ENCODE measurements at regions not wholly inside any gene's neighbourhood (a gene's known extent, or its start where the extent isn't known, plus 50 kb on each side); places are given as distances from the start of the nearest gene placed in this dataset.

GRCh38 chr13:31878955-31879354 lies 139.6 kb downstream of the RXFP2 start:
- no peak for DNase-seq (ENCODE audit: low read depth)
- H3K4me3 ChIP-seq (ENCODE audit: low read depth, low read length), result no peak overlapping the region
- TF ChIP-seq MAX (IDR thresholded peaks at IDR 0.05; ENCODE audit: low read depth, low read length), result no peak
- no peak for TF ChIP-seq POLR2A (IDR thresholded peaks at IDR 0.05; ENCODE audit: extremely low read depth, insufficient read length)
- TF ChIP-seq CTCF (IDR thresholded peaks at IDR 0.05; ENCODE audit: low read depth, low read length), result no peak
- no peak for TF ChIP-seq MYC (IDR thresholded peaks at IDR 0.05; ENCODE audit: low read depth, low read length)

GRCh38 chr13:31880851-31881494 lies 141.6 kb downstream of the RXFP2 start:
- DNase-seq (ENCODE audit: low read depth), result no peak
- TF ChIP-seq POLR2A (IDR thresholded peaks at IDR 0.05; ENCODE audit: extremely low read depth, insufficient read length) (no peak), MYC (IDR thresholded peaks at IDR 0.05; ENCODE audit: low read depth, low read length) (no peak)

GRCh38 chr13:31881495-31881882 lies 142.2 kb downstream of the RXFP2 start:
- TF ChIP-seq MYC (IDR thresholded peaks at IDR 0.05; ENCODE audit: low read depth, low read length) (no peak), POLR2A (IDR thresholded peaks at IDR 0.05; ENCODE audit: extremely low read depth, insufficient read length) (no peak), MAX (IDR thresholded peaks at IDR 0.05; ENCODE audit: low read depth, low read length) (no peak), CTCF (IDR thresholded peaks at IDR 0.05; ENCODE audit: low read depth, low read length) (no peak)
- DNase-seq (ENCODE audit: low read depth), result no peak
- H3K4me3 ChIP-seq (ENCODE audit: low read depth, low read length), result no peak overlapping the region

More at GRCh38 chr13:31880851-31881494, 141.6 kb downstream of the RXFP2 start:
- H3K4me3 ChIP-seq (ENCODE audit: low read depth, low read length), result no peak overlapping the region

GRCh38 chr13:31882794-31883193 lies 143.5 kb downstream of the RXFP2 start:
- no peak for DNase-seq (ENCODE audit: low read depth)

GRCh38 chr13:31884556-31884955 lies 145.2 kb downstream of the RXFP2 start:
- no peak overlapping the region for H3K4me3 ChIP-seq (ENCODE audit: low read depth, low read length)
- DNase-seq (ENCODE audit: low read depth), result no peak
- TF ChIP-seq POLR2A (IDR thresholded peaks at IDR 0.05; ENCODE audit: extremely low read depth, insufficient read length), result no peak
- TF ChIP-seq CTCF (IDR thresholded peaks at IDR 0.05; ENCODE audit: low read depth, low read length), result no peak
- TF ChIP-seq MYC (IDR thresholded peaks at IDR 0.05; ENCODE audit: low read depth, low read length), result no peak
- TF ChIP-seq MAX (IDR thresholded peaks at IDR 0.05; ENCODE audit: low read depth, low read length), result no peak

More at GRCh38 chr13:31882794-31883193, 143.5 kb downstream of the RXFP2 start:
- TF ChIP-seq POLR2A (IDR thresholded peaks at IDR 0.05; ENCODE audit: extremely low read depth, insufficient read length) (no peak), MYC (IDR thresholded peaks at IDR 0.05; ENCODE audit: low read depth, low read length) (no peak), CTCF (IDR thresholded peaks at IDR 0.05; ENCODE audit: low read depth, low read length) (no peak), MAX (IDR thresholded peaks at IDR 0.05; ENCODE audit: low read depth, low read length) (no peak)
- H3K4me3 ChIP-seq (ENCODE audit: low read depth, low read length), result no peak overlapping the region

GRCh38 chr13:31885994-31886393 lies 145.6 kb upstream of the FRY start:
- TF ChIP-seq MAX (IDR thresholded peaks at IDR 0.05; ENCODE audit: low read depth, low read length) (peak; percentile 88), MYC (IDR thresholded peaks at IDR 0.05; ENCODE audit: low read depth, low read length) (peak; percentile 83), CTCF (IDR thresholded peaks at IDR 0.05; ENCODE audit: low read depth, low read length) (no peak), POLR2A (IDR thresholded peaks at IDR 0.05; ENCODE audit: extremely low read depth, insufficient read length) (no peak)
- H3K4me3 ChIP-seq (ENCODE audit: low read depth, low read length), result no peak overlapping the region
- peak; percentile 72 for DNase-seq (ENCODE audit: low read depth)

Data from NB4 (cell line).